Endothelial cell of umbilical vein (primary cell): ENCODE measurements at regions not wholly inside any gene's neighbourhood (a gene's known extent, or its start where the extent isn't known, plus 50 kb on each side); places are given as distances from the start of the nearest gene placed in this dataset.

Source experiments
- CTCF ChIP-seq, 2 donors: IDR thresholded peaks; 1 replicate in 1 of 2; 2 replicates in 1 of 2; pipeline ENCODE4 v1.5.1; 2011; ENCODE audit warnings: low read length in 2 of 2, mild to moderate bottlenecking in 2 of 2, moderate library complexity in 2 of 2, control low read depth in 1 of 2, inconsistent platforms in 1 of 2, low read depth in 1 of 2; ENCODE audit not compliant: insufficient read depth in 1 of 2; ENCODE audit errors: extremely low read depth in 1 of 2
- EZH2 ChIP-seq: IDR thresholded peaks from 2 replicates; pipeline ENCODE4 v1.6.1; 2012; ENCODE audit warnings: borderline replicate concordance, low read depth, mild to moderate bottlenecking, moderate library complexity, low read length, inconsistent platforms; ENCODE audit not compliant: severe bottlenecking
- MAX ChIP-seq: IDR thresholded peaks from 2 replicates; pipeline ENCODE4 v1.6.1; 2011; ENCODE audit not compliant: insufficient read depth, insufficient read length
- MYC ChIP-seq: IDR thresholded peaks from one replicate; pipeline ENCODE4 v1.6.1; 2011; ENCODE audit warnings: mild to moderate bottlenecking, low read depth, low read length
- POLR2A ChIP-seq: IDR thresholded peaks from 2 replicates; pipeline ENCODE4 v1.6.1; 2012; ENCODE audit warnings: low read depth, mild to moderate bottlenecking, control low read depth, low read length

- TF ChIP-seq CTCF (IDR thresholded peaks at IDR 0.05; ENCODE audit: extremely low read depth in 1 of 2, insufficient read depth in 1 of 2, low read depth in 1 of 2, low read length in 2 of 2) (no peak), EZH2 (no peak), MAX (no peak), MYC (no peak), POLR2A (no peak)
Observed at GRCh38 chr10:44125879-44126278, 259.0 kb downstream of the CXCL12 start.
